ENCODE measurements at regions not wholly inside any gene's neighbourhood (a gene's known extent, or its start where the extent isn't known, plus 50 kb on each side); places are given as distances from the start of the nearest gene placed in this dataset.

GRCh38 chr7:26459540-26460193 lies 168.0 kb downstream of the SNX10 start:
- no peak for DNase-seq

DNA sequence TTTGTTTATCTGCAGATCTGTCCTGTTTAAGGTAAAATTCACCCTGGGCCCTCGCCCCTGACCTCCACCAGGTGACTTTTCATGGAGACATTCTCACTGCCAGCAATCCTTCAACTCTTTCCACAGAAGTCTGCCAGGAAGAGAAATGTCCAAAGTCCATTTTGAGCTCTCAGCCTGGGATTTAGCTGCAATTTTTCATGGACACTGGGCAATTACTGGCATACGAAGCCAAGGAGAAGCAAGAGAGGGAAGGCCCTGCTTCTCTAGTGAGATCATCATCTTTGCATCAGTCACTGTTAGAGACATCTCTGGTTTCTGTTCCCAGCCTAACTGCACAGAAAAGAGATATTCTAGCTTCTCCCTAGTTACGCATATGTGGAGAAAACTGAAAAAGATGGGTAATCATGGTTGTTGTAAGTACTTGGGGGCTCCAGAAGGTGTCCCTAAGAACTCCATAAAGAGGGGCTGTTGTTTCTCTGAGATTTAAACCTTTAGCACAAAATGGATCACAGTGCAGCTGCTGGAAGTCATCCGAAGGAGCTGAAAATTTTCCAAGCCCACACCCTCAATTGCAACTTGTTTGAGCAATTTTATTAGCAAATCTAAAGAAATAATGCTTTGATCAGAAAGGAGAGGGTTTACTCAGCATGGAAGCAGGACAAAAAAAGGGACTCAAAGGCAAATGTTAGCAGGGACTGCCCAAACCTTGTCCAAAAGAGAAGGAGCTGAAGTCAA lies 168.9 kb downstream of the SNX10 start:
- peak; percentile 9 for DNase-seq

- DNase-seq: peak; percentile 46
These were observed 169.9 kb downstream of the SNX10 start for GRCh38 chr7:26461518-26461917.

DNA sequence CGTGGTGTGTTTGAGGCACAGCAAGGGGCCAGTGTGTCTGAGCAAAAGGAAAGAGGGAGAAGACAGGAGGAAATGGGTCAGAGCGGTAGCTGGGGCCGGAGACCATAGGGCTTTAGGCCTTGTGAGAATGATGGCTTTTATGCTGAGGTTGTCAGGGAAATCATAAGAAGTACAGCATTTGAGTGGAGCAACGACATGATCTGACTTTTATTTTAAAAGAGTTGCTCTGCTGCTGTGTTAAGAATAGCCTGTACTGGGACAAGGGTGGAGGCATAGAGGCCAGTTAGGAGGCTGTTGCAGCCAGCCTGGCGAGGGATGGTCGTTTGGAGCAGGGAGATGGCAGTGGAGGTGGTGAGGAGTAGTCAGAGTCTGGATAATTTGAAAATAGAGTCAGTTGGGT lies 174.3 kb downstream of the SNX10 start:
- DNase-seq: no peak

GRCh38 chr7:26467104-26467503 lies 175.4 kb downstream of the SNX10 start:
- DNase-seq: no peak

GRCh38 chr7:26467541-26467940 lies 175.9 kb downstream of the SNX10 start:
- no peak for DNase-seq

DNA sequence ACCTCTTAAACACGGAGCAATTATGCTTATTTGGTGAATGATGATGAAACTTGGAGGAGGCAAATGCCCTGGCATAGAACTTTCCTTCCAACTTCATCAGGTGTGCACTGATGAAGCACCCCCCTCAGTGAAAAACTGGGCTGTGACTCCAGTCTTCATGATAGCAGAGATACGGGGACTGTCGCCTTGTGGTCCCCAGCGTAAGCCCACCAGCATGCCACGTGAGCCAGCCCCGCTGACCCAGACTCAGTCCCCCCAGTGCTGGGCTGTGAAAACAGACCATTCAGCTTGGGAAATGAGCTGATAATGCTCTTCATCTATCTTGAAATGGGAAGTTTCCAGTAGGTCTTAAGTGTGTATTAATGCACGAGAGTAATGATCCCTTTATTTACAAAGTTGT lies 177.0 kb downstream of the SNX10 start:
- DNase-seq: no peak

- no peak for DNase-seq
These were observed 177.5 kb downstream of the SNX10 start for GRCh38 chr7:26469188-26469587.

- no peak for DNase-seq
These were observed 179.0 kb downstream of the SNX10 start for GRCh38 chr7:26470691-26471090.

DNA sequence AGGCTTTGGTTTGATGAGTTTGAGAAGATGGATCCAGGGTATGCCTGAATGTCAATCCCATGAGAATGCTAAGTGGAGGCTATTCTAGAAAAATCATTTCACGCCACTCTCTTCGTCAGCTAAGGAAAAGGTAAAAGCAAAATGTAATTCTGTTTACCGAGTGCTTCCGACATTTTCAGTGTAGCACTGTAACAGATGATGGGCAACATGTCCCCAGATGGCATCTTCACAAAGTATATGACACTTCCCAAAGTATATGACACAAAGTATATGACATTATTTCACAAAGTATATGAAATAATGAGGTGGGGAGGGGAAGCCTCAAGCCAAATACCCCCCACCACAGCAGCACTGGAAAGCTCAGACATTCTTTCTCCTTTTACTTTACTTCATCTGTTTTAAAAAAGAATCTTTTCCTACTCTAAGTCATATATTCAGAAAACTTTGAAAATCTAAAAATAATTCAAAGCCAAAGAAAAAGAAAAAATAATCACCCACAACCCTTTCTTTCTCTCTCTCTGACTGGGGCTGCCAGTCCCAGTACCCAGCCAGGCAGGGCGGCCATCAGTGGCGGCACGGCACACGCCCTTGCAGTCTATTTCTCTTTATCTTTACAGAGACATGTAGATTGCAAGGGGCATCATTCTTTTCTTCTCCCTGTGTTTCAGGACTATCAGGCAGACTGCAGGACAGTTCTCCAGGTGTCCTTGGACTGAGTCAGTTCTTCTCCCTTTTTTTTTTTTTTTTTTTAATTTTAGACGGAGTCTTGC lies 179.8 kb downstream of the SNX10 start:
- no peak for DNase-seq

DNA sequence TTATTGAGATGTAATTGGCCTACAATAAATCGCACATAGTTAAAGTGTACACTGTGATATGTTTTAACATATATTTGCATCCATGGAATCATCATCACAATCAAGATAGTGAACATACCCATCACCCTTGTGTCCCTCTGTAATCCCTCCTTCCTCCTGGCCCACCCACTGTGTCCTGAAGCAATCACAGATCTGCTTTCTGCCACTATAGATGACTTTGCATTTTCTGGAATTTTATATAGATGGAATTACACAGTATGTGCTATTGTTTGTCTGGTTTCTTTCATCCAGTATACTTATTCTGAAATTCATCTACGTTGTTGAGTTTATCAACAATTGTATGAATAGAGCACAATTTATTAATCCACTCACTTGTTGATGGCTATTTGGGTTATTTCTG lies 181.3 kb downstream of the SNX10 start:
- no peak for DNase-seq

- no peak for DNase-seq
These were observed 184.6 kb downstream of the SNX10 start for GRCh38 chr7:26476271-26476670.

DNA sequence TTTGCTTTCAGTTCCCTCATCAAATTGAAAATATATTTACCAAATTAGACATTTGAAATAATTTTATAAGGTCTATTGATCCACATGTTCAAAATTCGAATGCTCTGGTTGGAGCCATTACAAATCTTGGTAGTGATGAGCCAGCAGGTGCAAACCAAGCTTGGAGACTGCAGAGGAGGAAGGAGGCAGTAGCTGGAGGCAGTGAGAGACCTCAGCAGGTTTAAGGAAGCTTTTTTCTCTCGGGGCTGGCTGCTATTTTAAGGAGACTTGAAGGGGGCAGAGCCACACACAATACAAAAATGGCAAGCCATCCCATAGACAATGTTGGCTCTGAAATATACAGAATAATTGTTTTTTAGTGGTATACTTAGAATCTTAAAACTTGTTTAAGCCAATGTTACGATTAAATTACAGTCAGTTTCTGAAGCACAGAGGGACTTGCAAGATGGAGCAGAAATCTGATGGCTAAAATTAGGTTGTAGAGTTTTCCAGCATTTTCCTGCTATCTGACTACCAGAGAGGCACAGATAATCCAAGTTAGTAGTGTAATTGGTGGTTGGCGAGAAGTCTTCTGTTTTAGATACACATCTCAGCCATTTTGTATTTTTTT lies 185.8 kb downstream of the SNX10 start:
- DNase-seq: no peak

GRCh38 chr7:26478550-26478949 lies 186.9 kb downstream of the SNX10 start:
- DNase-seq: no peak

DNA sequence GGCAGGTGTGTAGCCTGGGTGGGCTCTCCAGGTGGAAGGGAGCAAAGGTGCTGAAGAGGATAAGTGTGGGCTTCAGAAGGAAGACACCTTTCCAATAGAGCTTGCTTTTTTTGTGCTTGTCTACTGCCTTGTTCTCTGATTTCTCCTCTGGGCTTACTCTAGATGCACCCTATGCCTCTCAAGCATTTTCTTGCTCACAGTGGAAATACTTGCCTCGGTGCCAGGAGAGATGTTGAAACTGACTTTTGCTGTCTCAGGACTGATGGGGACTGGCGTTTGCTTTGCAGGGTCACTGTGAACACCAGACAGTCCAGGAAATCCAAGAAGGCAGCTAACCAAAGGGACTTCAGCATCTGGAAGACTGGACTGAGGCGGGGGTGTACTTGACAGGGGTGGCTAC lies 187.9 kb downstream of the SNX10 start:
- DNase-seq: no peak

DNA sequence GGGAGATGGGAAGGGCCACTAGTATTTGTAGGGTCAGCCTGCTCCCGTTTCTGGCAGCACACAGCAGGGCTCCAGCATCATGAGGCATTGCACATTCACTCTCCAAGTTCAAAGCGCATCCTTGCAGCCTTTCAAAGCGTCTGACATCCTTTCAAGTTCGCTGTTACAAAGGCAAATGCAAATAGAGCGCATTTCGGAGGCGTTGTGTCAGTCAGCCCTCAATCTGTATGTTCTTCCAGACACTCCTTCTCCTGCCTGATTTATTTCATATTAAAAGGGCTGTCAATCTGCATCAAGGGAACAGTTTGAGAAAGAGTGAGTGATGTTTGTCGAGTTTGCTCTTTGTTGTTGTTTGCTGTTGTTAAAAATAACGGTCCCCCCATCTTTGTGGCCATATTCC lies 188.5 kb downstream of the SNX10 start:
- DNase-seq: no peak

DNA sequence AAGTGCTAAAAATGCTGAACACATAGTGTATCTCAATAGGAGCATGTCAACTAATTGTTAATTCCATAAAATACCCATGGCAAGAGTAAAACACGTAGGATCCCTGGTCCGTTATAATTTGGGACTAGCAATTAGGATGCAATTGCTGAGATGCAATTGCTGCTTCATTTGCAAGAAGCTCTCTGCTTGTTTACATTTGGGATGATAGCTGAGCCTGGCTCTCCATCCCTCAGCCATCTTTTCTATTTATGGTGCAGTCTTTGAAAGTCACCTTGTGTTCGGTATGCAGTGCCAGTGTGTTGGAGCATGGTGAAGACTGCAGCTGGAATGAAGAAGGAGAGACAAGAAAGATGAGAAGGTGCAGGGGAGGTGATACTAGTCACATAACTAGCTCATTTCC lies 191.3 kb downstream of the SNX10 start:
- DNase-seq: no peak

- no peak for DNase-seq
These were observed 192.2 kb downstream of the SNX10 start for GRCh38 chr7:26483843-26484242.

- DNase-seq: no peak
These were observed 193.8 kb downstream of the SNX10 start for GRCh38 chr7:26485367-26485934.

- DNase-seq: no peak
These were observed 194.5 kb downstream of the SNX10 start for GRCh38 chr7:26486153-26486552.

- no peak for DNase-seq
These were observed 196.3 kb downstream of the SNX10 start for GRCh38 chr7:26487780-26488515.

- no peak for DNase-seq
These were observed 197.7 kb downstream of the SNX10 start for GRCh38 chr7:26489391-26489790.

All from suppressor macrophage treated with lipopolysaccharide for 4 hours (primary cell).